CD4-positive, alpha-beta T cell (primary cell): ENCODE measurements at regions not wholly inside any gene's neighbourhood (a gene's known extent, or its start where the extent isn't known, plus 50 kb on each side); places are given as distances from the start of the nearest gene placed in this dataset.

ENCODE experiments used
- ATAC-seq: fragments of 200-7000 bp; cut with Tn5 transposase; one replicate; pipeline ENCODE4 v1.10.0; 2022; ENCODE audit warnings: mild to moderate bottlenecking; ENCODE audit not compliant: poor library complexity
- CTCF ChIA-PET: fragments of 350-600 bp; sonication (Branson Sonifier 250); formaldehyde crosslinking; loops from one replicate; lab custom pipeline; 2021; ENCODE audit warnings: antibody characterized with exemption, inconsistent platforms; lab: Charles Lee
- POLR2A ChIA-PET: fragments of 350-600 bp; sonication (Branson Sonifier 250); formaldehyde crosslinking; loops from one replicate; lab custom pipeline; 2021; ENCODE audit warnings: antibody characterized with exemption, inconsistent platforms; lab: Charles Lee
- DNase-seq, 14 experiments: peaks; one replicate each; pipeline ENCODE4 v3.0.0-alpha.2; 2013 to 2020; ENCODE audit warnings: mixed read lengths in 2 of 14
- H3K27ac ChIP-seq, 2 donors: one replicate each; pipeline versions ENCODE4 v1.5.1 to v1.7.0; 2013; ENCODE audit warnings: low read length in 2 of 2, low read depth in 1 of 2, mild to moderate bottlenecking in 1 of 2
- H3K27me3 ChIP-seq, 2 experiments: 1 replicate in 1 of 2; 2 replicates in 1 of 2; pipeline versions ENCODE4 v1.6.1 to v1.7.0; 2013; ENCODE audit warnings: low read length in 2 of 2, control low read depth in 1 of 2, mild to moderate bottlenecking in 1 of 2, moderate library complexity in 1 of 2; ENCODE audit not compliant: insufficient read depth in 2 of 2, control insufficient read depth in 1 of 2
- H3K36me3 ChIP-seq: one replicate; pipeline ENCODE4 v1.6.1; 2013; ENCODE audit warnings: low read length, control low read depth; ENCODE audit not compliant: insufficient read depth
- H3K4me1 ChIP-seq: one replicate; pipeline ENCODE4 v1.6.1; 2013; ENCODE audit warnings: low read length, control low read depth; ENCODE audit not compliant: insufficient read depth
- H3K4me3 ChIP-seq: one replicate; pipeline ENCODE4 v1.5.1; 2013; ENCODE audit warnings: mild to moderate bottlenecking, low read length, moderate library complexity
- H3K9me3 ChIP-seq, 2 experiments: 1 replicate in 1 of 2; 2 replicates in 1 of 2; pipeline versions ENCODE4 v1.6.1 to v1.7.0; 2013; ENCODE audit warnings: low read length in 2 of 2, mild to moderate bottlenecking in 2 of 2, control low read depth in 1 of 2, moderate library complexity in 1 of 2; ENCODE audit not compliant: control insufficient read depth in 1 of 2, insufficient read depth in 1 of 2
- H3K27ac Mint-ChIP-seq: one replicate; pipeline ENCODE4 v1.8.0; 2020; ENCODE audit warnings: mixed read lengths
- H3K27me3 Mint-ChIP-seq: one replicate; pipeline ENCODE4 v1.8.0; 2021; ENCODE audit warnings: mixed read lengths
- H3K36me3 Mint-ChIP-seq: one replicate; pipeline ENCODE4 v1.8.0; 2021; ENCODE audit warnings: low read depth, mixed read lengths
- H3K4me1 Mint-ChIP-seq: one replicate; pipeline ENCODE4 v1.8.0; 2021; ENCODE audit warnings: low read depth, mixed read lengths
- H3K4me3 Mint-ChIP-seq: one replicate; pipeline ENCODE4 v1.8.0; 2020; ENCODE audit warnings: mild to moderate bottlenecking, mixed read lengths
- H3K9me3 Mint-ChIP-seq: one replicate; pipeline ENCODE4 v1.8.0; 2020; ENCODE audit warnings: mixed read lengths
- CTCF ChIP-seq: fragments of 200-600 bp; IDR thresholded peaks from one replicate; pipeline ENCODE4 v1.8.0; 2022; ENCODE audit warnings: antibody characterized with exemption, mild to moderate bottlenecking
- intact Hi-C, 2 experiments: fragments of 100-400 bp; cut with DNase I in 1 of 2; cut with micrococcal nuclease in 1 of 2; formaldehyde crosslinking; loops; one replicate each; pipeline versions ENCODE4 v1.15.1 to v1.9.0; 2023 to 2025; cut with DNase I, micrococcal nuclease

DNA sequence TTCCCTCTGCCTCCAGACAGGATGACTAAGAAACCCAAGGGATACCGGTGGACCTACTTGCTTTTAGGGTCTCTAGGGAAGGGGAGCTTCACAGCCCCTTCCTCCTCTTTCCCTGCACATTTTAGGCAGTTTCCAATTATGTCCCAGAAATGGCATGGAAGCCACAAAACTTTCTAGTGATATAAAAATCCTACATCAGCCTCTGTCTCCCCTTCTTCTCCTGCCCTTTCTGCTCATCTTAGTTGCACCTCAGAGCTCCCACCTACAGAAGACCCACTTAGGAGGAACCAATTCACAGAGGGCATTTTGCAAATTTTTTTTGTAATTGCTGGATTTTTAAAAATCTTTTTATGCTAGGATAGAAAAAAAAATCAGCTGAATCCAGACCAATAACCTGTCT is 263.1 kb downstream of the TNS1 start:
- TF ChIP-seq CTCF: no peak
- Histone ChIP-seq H3K27me3 (no peaks in the 10 kb centered on the region), H3K27ac (no peak overlapping the region), H3K9me3 (no peaks in the 10 kb centered on the region), H3K4me1 (no peaks in the 10 kb centered on the region), H3K36me3 (no peaks in the 10 kb centered on the region), H3K4me3 (no peak overlapping the region)
- peaks cover 9% of the 10 kb centered on the region for H3K4me1 Mint-ChIP-seq
- no peaks in the 10 kb centered on the region for H3K27me3 Mint-ChIP-seq
- intact Hi-C loops: no loop called here
- ATAC-seq: no peak
- no peak for DNase-seq
- POLR2A ChIA-PET: no interaction called here
- CTCF ChIA-PET: no interaction called here
- no peak overlapping the region for H3K4me3 Mint-ChIP-seq
- no peaks in the 10 kb centered on the region for H3K9me3 Mint-ChIP-seq
- H3K27ac Mint-ChIP-seq: no peak overlapping the region
- H3K36me3 Mint-ChIP-seq: no peaks in the 10 kb centered on the region

DNA sequence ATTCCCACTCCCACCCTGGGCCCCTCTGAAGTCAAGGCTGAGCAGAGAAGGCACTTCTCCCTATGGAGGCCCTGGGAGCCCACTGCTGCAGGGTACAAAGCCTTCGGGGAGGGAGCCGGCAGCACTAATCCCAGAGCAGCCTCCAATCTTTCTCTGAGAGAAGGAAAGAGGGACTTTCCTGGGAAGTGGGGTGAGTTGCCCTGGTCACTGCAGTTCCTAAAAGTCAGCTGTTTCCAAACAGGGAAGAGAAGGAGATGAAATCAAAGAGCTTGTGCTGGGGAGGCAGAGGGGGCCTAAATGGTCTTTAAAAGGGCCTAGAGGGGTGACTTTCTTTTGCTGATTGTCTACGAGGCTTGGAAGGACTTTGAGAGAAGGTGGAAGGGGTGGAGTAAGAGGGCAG is 264.7 kb downstream of the TNS1 start:
- no peaks in the 10 kb centered on the region for H3K27me3 Mint-ChIP-seq

GRCh38 chr2:217736776-217737550 is 265.8 kb downstream of the TNS1 start:
- H3K4me3 Mint-ChIP-seq: no peak overlapping the region
- H3K9me3 ChIP-seq: no peaks in the 10 kb centered on the region
- no peak overlapping the region for H3K4me3 ChIP-seq
- POLR2A ChIA-PET: no interaction called here
- no peaks in the 10 kb centered on the region for H3K9me3 Mint-ChIP-seq
- H3K27me3 ChIP-seq: no peaks in the 10 kb centered on the region
- intact Hi-C loops: no loop called here
- DNase-seq (no peak), ATAC-seq (no peak)
- H3K27me3 Mint-ChIP-seq: no peaks in the 10 kb centered on the region
- CTCF ChIA-PET: interaction anchor here (0.7 kb wide), 1 partner anchor 315 kb away, joined by 3 read pairs; no protein-coding TSS in a partner anchor
- no peaks in the 10 kb centered on the region for H3K36me3 Mint-ChIP-seq
- no peak overlapping the region for H3K27ac ChIP-seq
- no peaks in the 10 kb centered on the region for H3K4me1 ChIP-seq
- no peak overlapping the region for H3K27ac Mint-ChIP-seq
- TF ChIP-seq CTCF: no peak
- no peaks in the 10 kb centered on the region for H3K36me3 ChIP-seq
- H3K4me1 Mint-ChIP-seq: peaks cover 16% of the 10 kb centered on the region

More for the DNA sequence above, 264.7 kb downstream of the TNS1 start:
- Mint-ChIP-seq H3K36me3 (no peaks in the 10 kb centered on the region), H3K4me1 (peaks cover 16% of the 10 kb centered on the region), H3K27ac (no peak overlapping the region), H3K4me3 (no peak overlapping the region), H3K9me3 (no peaks in the 10 kb centered on the region)
- no peaks in the 10 kb centered on the region for H3K9me3 ChIP-seq
- CTCF ChIA-PET: no interaction called here
- H3K4me3 ChIP-seq: no peak overlapping the region
- no peak for ATAC-seq
- intact Hi-C loops: no loop called here
- no peak for DNase-seq
- H3K4me1 ChIP-seq: no peaks in the 10 kb centered on the region
- H3K36me3 ChIP-seq: no peaks in the 10 kb centered on the region
- H3K27me3 ChIP-seq: no peaks in the 10 kb centered on the region
- TF ChIP-seq CTCF: no peak
- no peak overlapping the region for H3K27ac ChIP-seq
- POLR2A ChIA-PET: no interaction called here
